ENCODE measurements at regions not wholly inside any gene's neighbourhood (a gene's known extent, or its start where the extent isn't known, plus 50 kb on each side); places are given as distances from the start of the nearest gene placed in this dataset.

DNA sequence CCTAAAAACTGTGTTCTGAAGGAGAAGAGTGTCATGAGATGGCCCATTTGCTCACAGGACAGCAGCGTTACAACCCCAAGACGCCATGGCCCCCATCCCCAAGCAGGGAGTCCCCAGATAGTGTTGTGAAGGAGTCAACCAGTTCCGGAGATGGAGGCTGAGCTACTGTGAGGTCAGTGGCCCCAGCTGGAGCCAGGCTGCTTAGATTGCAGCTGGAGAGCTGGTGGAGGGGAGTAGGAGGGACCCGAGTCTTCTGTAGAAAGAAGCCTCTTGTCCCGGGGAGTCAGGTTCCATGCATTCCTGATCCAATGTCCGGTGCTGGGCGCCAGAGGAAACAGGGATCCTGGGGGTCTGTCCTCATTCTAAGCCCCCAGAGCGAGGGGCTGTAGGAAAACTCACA is 93.5 kb upstream of the SIM2 start:
- no peak overlapping the region for H3K4me3 ChIP-seq (ENCODE audit: low read depth, low read length)
- TF ChIP-seq CTCF (IDR thresholded peaks at IDR 0.05; ENCODE audit: control insufficient read depth, extremely low read depth, insufficient read depth): no peak
- DNase-seq (ENCODE audit: low read depth): no peak

- no peak for TF ChIP-seq CTCF (IDR thresholded peaks at IDR 0.05; ENCODE audit: control insufficient read depth, extremely low read depth, insufficient read depth)
- H3K4me3 ChIP-seq (ENCODE audit: low read depth, low read length): no peak overlapping the region
- no peak for DNase-seq (ENCODE audit: low read depth)
Measured at GRCh38 chr21:36606287-36606982, 92.5 kb upstream of the SIM2 start.

- TF ChIP-seq CTCF (IDR thresholded peaks at IDR 0.05; ENCODE audit: control insufficient read depth, extremely low read depth, insufficient read depth): no peak
- H3K4me3 ChIP-seq (ENCODE audit: low read depth, low read length): no peak overlapping the region
Measured at GRCh38 chr21:36606983-36607325, 92.0 kb upstream of the SIM2 start.

GRCh38 chr21:36608041-36608896 is 90.6 kb upstream of the SIM2 start:
- H3K4me3 ChIP-seq (ENCODE audit: low read depth, low read length): no peak overlapping the region
- DNase-seq (ENCODE audit: low read depth): no peak
- TF ChIP-seq CTCF (IDR thresholded peaks at IDR 0.05; ENCODE audit: control insufficient read depth, extremely low read depth, insufficient read depth): no peak

More at GRCh38 chr21:36606983-36607325, 92.0 kb upstream of the SIM2 start:
- no peak for DNase-seq (ENCODE audit: low read depth)

- TF ChIP-seq CTCF (IDR thresholded peaks at IDR 0.05; ENCODE audit: control insufficient read depth, extremely low read depth, insufficient read depth): no peak
- DNase-seq (ENCODE audit: low read depth): no peak
- H3K4me3 ChIP-seq (ENCODE audit: low read depth, low read length): no peak overlapping the region
Measured at GRCh38 chr21:36608897-36609225, 90.1 kb upstream of the SIM2 start.

DNA sequence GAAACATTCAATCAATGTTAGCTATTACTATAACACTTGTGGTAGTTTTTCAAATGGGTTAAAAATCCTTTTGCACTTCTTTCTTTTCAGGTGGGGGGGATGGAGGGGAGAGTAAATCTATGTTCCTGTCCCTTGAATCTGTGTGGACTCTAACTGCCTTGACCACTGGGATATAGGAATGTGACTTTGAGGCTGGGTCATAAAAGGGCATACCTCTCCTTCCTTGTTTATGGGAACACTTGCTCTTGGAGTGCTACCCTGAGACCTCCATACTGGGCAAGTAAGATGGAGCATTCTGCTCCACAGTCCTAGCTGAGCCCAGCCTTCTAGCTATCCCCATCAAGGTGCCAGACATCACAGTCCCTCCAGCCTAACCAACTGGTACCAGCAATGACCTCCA is 89.3 kb upstream of the SIM2 start:
- TF ChIP-seq CTCF (IDR thresholded peaks at IDR 0.05; ENCODE audit: control insufficient read depth, extremely low read depth, insufficient read depth): no peak
- no peak overlapping the region for H3K4me3 ChIP-seq (ENCODE audit: low read depth, low read length)

More for the DNA sequence above, 89.3 kb upstream of the SIM2 start:
- no peak for DNase-seq (ENCODE audit: low read depth)
